ENCODE measurements at regions not wholly inside any gene's neighbourhood (a gene's known extent, or its start where the extent isn't known, plus 50 kb on each side); places are given as distances from the start of the nearest gene placed in this dataset.

DNA sequence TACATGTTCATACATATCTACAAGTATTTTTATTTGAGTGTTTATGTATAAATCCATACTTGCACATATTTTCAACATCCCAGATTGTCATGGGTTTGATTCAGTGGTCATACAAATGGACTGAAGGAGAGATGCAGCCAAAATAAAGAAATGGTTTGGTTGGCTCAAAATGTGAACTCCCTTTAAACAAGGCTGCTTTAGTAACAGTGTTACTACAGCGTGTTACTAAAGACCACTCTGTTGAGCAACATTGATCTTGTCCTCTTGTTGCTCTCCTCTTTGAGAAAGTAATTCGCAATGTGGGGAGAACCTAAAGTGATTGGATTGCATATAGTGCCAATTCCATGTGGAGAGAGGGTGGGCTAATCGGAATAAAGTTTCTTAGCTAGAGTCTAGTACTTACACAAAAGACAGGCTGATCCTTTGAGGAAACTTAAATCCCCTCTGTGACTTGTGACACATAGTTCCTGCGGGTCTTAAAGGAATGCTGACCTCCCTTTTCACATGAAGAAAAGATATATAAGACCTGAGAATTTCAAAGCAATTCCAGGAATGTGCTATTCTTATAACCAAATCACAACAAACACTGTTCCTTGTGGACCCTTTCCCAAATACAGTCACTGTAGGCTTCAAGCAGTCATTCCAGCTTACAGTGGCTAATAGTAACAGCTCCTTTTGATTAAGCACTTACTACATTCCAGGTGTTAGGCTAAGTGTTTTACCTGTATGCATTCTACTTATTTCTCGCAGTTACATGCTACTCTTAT lies 144.3 kb downstream of the FZD1 start:
- Histone ChIP-seq H3K36me3 (ENCODE audit: control insufficient read depth, insufficient read depth, low read length) (no peaks in the 10 kb centered on the region), H3K4me3 (ENCODE audit: low read depth, low read length) (no peak overlapping the region), H3K27me3 (ENCODE audit: control insufficient read depth, insufficient read depth, low read length) (no peaks in the 10 kb centered on the region)
- CTCF ChIA-PET = no interaction called here
- no peak for DNase-seq (ENCODE audit: low read depth)
- TF ChIP-seq, protein P1, sequence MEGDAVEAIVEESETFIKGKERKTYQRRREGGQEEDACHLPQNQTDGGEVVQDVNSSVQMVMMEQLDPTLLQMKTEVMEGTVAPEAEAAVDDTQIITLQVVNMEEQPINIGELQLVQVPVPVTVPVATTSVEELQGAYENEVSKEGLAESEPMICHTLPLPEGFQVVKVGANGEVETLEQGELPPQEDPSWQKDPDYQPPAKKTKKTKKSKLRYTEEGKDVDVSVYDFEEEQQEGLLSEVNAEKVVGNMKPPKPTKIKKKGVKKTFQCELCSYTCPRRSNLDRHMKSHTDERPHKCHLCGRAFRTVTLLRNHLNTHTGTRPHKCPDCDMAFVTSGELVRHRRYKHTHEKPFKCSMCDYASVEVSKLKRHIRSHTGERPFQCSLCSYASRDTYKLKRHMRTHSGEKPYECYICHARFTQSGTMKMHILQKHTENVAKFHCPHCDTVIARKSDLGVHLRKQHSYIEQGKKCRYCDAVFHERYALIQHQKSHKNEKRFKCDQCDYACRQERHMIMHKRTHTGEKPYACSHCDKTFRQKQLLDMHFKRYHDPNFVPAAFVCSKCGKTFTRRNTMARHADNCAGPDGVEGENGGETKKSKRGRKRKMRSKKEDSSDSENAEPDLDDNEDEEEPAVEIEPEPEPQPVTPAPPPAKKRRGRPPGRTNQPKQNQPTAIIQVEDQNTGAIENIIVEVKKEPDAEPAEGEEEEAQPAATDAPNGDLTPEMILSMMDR (IDR thresholded peaks at IDR 0.05; ENCODE audit: insufficient read depth, low read depth, low read length) = no peak
- POLR2A ChIA-PET = no interaction called here

DNA sequence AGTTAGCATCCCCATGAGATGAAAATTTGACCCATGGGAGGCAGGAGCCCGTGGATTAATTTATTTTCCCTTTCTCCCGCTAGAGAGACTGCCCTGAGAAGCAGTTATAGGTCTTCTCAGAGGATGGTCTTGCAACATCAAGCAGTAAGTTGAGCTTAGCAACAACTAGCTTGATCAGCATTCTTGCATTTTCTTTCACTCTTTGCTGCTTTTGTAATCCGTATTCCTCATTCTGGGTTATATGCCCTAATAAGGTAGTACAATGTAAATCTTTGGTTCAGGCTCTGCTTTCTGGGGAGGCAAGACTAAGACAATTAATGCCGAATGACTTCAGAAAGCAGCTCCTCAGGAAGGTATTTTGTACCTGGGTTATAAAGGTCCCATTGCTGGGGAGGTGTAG lies 146.8 kb downstream of the FZD1 start:
- no peak for DNase-seq (ENCODE audit: low read depth)
- Histone ChIP-seq H3K4me3 (ENCODE audit: low read depth, low read length) (no peak overlapping the region), H3K27me3 (ENCODE audit: control insufficient read depth, insufficient read depth, low read length) (no peaks in the 10 kb centered on the region), H3K36me3 (ENCODE audit: control insufficient read depth, insufficient read depth, low read length) (no peaks in the 10 kb centered on the region)
- POLR2A ChIA-PET = no interaction called here
- TF ChIP-seq, protein P1 (IDR thresholded peaks at IDR 0.05; ENCODE audit: insufficient read depth, low read depth, low read length) = no peak
- CTCF ChIA-PET = no interaction called here

DNA sequence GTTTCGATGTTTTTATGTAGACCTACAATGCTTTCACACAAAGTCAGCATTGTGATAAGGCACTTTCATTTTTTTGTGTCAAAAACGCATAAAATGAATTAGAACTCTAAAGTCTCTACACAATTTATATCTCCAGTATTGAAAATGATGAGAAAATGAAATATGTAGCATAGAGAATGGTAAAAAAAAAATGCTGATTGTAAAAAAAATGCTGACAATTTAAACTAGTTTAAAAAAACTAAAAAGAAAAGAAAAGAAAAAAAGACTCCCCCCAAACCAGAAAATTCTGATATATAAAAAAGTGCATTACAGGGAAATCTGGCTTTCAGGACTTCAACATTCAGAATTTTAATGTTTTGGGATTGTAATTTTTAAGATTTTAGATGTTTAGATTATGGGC lies 148.1 kb downstream of the FZD1 start:
- H3K4me3 ChIP-seq (ENCODE audit: low read depth, low read length) = no peak overlapping the region
- ChIA-PET CTCF (no interaction called here), POLR2A (no interaction called here)
- no peaks in the 10 kb centered on the region for H3K36me3 ChIP-seq (ENCODE audit: control insufficient read depth, insufficient read depth, low read length)
- no peaks in the 10 kb centered on the region for H3K27me3 ChIP-seq (ENCODE audit: control insufficient read depth, insufficient read depth, low read length)
- TF ChIP-seq, protein P1 (IDR thresholded peaks at IDR 0.05; ENCODE audit: insufficient read depth, low read depth, low read length) = no peak
- no peak for DNase-seq (ENCODE audit: low read depth)

DNA sequence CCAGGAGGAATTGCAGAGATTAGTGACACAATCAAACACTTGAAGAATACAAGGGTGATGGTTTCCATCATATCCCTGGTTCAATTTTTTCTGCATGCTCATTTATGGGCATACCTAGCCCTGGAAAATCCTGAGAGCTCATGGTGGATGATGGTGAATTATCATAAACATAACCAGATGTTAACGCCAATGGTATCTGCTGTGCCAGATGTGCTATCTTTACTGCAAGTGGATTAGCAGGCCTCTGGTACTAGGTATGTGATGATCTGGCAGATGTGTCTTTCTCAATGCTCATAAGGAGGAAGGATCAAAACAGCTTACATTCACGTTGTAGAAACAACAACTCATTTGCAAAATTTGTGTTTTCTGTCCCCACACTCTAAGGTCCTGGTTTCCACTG lies 150.5 kb downstream of the FZD1 start:
- Histone ChIP-seq H3K4me3 (ENCODE audit: low read depth, low read length) (no peak overlapping the region), H3K27me3 (ENCODE audit: control insufficient read depth, insufficient read depth, low read length) (no peaks in the 10 kb centered on the region), H3K36me3 (ENCODE audit: control insufficient read depth, insufficient read depth, low read length) (no peaks in the 10 kb centered on the region)
- TF ChIP-seq, protein P1 (IDR thresholded peaks at IDR 0.05; ENCODE audit: insufficient read depth, low read depth, low read length) = no peak
- CTCF ChIA-PET = no interaction called here
- DNase-seq (ENCODE audit: low read depth) = no peak
- POLR2A ChIA-PET = no interaction called here

DNA sequence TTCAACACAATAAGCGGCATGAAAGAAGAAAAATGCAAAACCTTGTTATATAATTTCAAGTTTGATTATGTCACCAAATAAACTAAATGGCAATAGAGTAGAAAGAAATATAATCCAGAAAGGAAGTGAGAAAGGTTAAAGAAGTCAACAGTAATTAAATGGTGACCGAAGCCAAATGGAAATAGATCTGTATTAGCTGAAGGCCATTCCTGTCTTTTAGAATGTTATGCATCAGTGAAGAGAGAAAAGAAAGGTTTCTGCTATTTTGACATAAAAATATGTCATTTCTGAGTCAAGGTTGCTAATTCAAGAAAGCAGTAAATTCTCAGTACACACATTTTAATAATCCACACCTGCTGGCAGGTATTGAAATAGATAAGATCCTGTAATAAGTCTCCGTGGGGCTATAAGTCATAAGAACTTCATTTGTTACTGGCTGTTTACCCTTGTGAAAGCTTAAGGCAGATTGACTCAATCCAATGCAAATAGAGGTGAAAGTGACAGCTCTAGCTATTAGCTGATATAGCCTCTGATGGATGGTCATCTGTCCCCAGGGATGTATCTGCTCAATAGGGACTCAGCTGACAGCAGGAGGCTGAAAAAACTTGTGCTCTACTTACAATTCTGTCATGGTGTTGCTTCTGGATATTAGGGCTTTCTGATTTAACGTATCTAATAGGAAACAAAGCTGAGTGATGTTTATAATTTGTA lies 152.1 kb downstream of the FZD1 start:
- no peak for DNase-seq (ENCODE audit: low read depth)
- no peaks in the 10 kb centered on the region for H3K27me3 ChIP-seq (ENCODE audit: control insufficient read depth, insufficient read depth, low read length)
- TF ChIP-seq, protein P1 (IDR thresholded peaks at IDR 0.05; ENCODE audit: insufficient read depth, low read depth, low read length) = no peak
- POLR2A ChIA-PET = no interaction called here
- H3K36me3 ChIP-seq (ENCODE audit: control insufficient read depth, insufficient read depth, low read length) = no peaks in the 10 kb centered on the region
- CTCF ChIA-PET = no interaction called here
- no peak overlapping the region for H3K4me3 ChIP-seq (ENCODE audit: low read depth, low read length)
